Liver (tissue), 8 donors: ENCODE measurements at regions not wholly inside any gene's neighbourhood (a gene's known extent, or its start where the extent isn't known, plus 50 kb on each side); places are given as distances from the start of the nearest gene placed in this dataset.

Experiments used
- DNase-seq: peaks from one replicate; pipeline ENCODE4 v3.0.0-alpha.2; 2017; ENCODE audit warnings: low spot score
- H3K27ac ChIP-seq, 2 donors: one replicate each; pipeline ENCODE4 v1.7.0; 2013; ENCODE audit warnings: inconsistent platforms in 2 of 2, low read length in 2 of 2, control low read depth in 1 of 2, low read depth in 1 of 2, mild to moderate bottlenecking in 1 of 2
- H3K27me3 ChIP-seq, 4 donors: one replicate each; pipeline versions ENCODE4 v1.6.1 to v1.7.0; 2013; ENCODE audit warnings: low read length in 3 of 4, inconsistent platforms in 1 of 4, mild to moderate bottlenecking in 1 of 4, moderate library complexity in 1 of 4; ENCODE audit not compliant: control insufficient read depth in 4 of 4, insufficient read depth in 4 of 4
- H3K36me3 ChIP-seq, 4 donors: one replicate each; pipeline versions ENCODE4 v1.6.1 to v1.7.0; 2013; ENCODE audit warnings: low read length in 3 of 4, mild to moderate bottlenecking in 3 of 4, low read depth in 1 of 4, moderate library complexity in 1 of 4; ENCODE audit not compliant: control insufficient read depth in 4 of 4, insufficient read depth in 3 of 4
- H3K4me1 ChIP-seq, 4 donors: one replicate each; pipeline versions ENCODE4 v1.6.1 to v1.7.0; 2013; ENCODE audit warnings: low read length in 3 of 4, mild to moderate bottlenecking in 3 of 4, moderate library complexity in 1 of 4; ENCODE audit not compliant: control insufficient read depth in 4 of 4, insufficient read depth in 4 of 4
- H3K4me3 ChIP-seq, 3 donors: one replicate each; pipeline versions ENCODE4 v1.6.1 to v1.7.0; 2013; ENCODE audit warnings: low read length in 3 of 3, control low read depth in 1 of 3, low read depth in 1 of 3, mild to moderate bottlenecking in 1 of 3
- H3K9ac ChIP-seq, 2 donors: one replicate each; pipeline ENCODE4 v1.7.0; 2013; ENCODE audit warnings: low read length in 2 of 2, mild to moderate bottlenecking in 2 of 2, moderate library complexity in 2 of 2, control low read depth in 1 of 2, low read depth in 1 of 2
- H3K9me3 ChIP-seq, 4 donors: one replicate each; pipeline versions ENCODE4 v1.6.1 to v1.7.0; 2013; ENCODE audit warnings: low read length in 3 of 4; ENCODE audit not compliant: control insufficient read depth in 4 of 4
- ATF3 ChIP-seq: IDR thresholded peaks from 2 replicates; pipeline ENCODE4 v1.6.1; 2016; ENCODE audit warnings: antibody characterized with exemption
- EGR1 ChIP-seq, 2 donors: IDR thresholded peaks; 2 replicates each; pipeline ENCODE4 v1.6.1; 2016 to 2018; ENCODE audit warnings: antibody characterized with exemption in 2 of 2, low read depth in 2 of 2
- FOXA1 ChIP-seq: IDR thresholded peaks from 2 replicates; pipeline ENCODE4 v1.6.1; 2016; ENCODE audit warnings: antibody characterized with exemption
- FOXA2 ChIP-seq: IDR thresholded peaks from 2 replicates; pipeline ENCODE4 v1.6.1; 2016; ENCODE audit warnings: antibody characterized with exemption
- GABPA ChIP-seq, 2 donors: IDR thresholded peaks in 1 of 2; conservative IDR thresholded peaks in 1 of 2; 2 replicates each; pipeline ENCODE4 v1.6.1; 2016; ENCODE audit warnings: antibody characterized with exemption in 2 of 2, mild to moderate bottlenecking in 1 of 2, moderate library complexity in 1 of 2
- HNF4A ChIP-seq, 2 donors: conservative IDR thresholded peaks; 2 replicates each; pipeline ENCODE4 v1.6.1; 2016; ENCODE audit warnings: antibody characterized with exemption in 2 of 2, mild to moderate bottlenecking in 2 of 2
- HNF4G ChIP-seq: IDR thresholded peaks from 2 replicates; pipeline ENCODE4 v1.6.1; 2016; ENCODE audit warnings: antibody characterized with exemption
- JUND ChIP-seq, 2 donors: IDR thresholded peaks; 2 replicates each; pipeline ENCODE4 v1.6.1; 2016; ENCODE audit warnings: antibody characterized with exemption in 2 of 2
- MAX ChIP-seq: IDR thresholded peaks from 2 replicates; pipeline ENCODE4 v1.6.1; 2016; ENCODE audit warnings: antibody characterized with exemption
- NR2F2 ChIP-seq: IDR thresholded peaks from 2 replicates; pipeline ENCODE4 v1.6.1; 2016; ENCODE audit warnings: antibody characterized with exemption
- RAD21 ChIP-seq, 2 donors: IDR thresholded peaks; 2 replicates each; pipeline ENCODE4 v1.6.1; 2016; ENCODE audit warnings: antibody characterized with exemption in 2 of 2, mild to moderate bottlenecking in 2 of 2
- RXRA ChIP-seq, 2 donors: IDR thresholded peaks; 2 replicates each; pipeline ENCODE4 v1.6.1; 2017 to 2018; ENCODE audit warnings: antibody characterized with exemption in 2 of 2, mild to moderate bottlenecking in 1 of 2
- SP1 ChIP-seq: IDR thresholded peaks from 2 replicates; pipeline ENCODE4 v1.6.1; 2018; ENCODE audit warnings: antibody characterized with exemption, mild to moderate bottlenecking
- TAF1 ChIP-seq: conservative IDR thresholded peaks from 2 replicates; pipeline ENCODE4 v1.6.1; 2016; ENCODE audit warnings: antibody characterized with exemption, mild to moderate bottlenecking
- YY1 ChIP-seq: IDR thresholded peaks from 2 replicates; pipeline ENCODE4 v1.6.1; 2016; ENCODE audit warnings: antibody characterized with exemption, mild to moderate bottlenecking
- ZBTB33 ChIP-seq: IDR thresholded peaks from 2 replicates; pipeline ENCODE4 v1.6.1; 2016; ENCODE audit warnings: antibody characterized with exemption
- WGBS: extraction: QIAGEN DNeasy Blood & Tissue Kit; methylation state at CpG from one replicate; pipeline ENCODE4 v1.1.7; 2013; 5-methylcytosine and 5-hydroxymethylcytosine counted together
- TF ChIP-seq, protein P1 (sequence below): fragments of 150-350 bp; IDR thresholded peaks from 2 replicates; pipeline ENCODE4 v1.5.1; 2017; ENCODE audit warnings: improper control_type of control experiment, low read depth, low read length; ENCODE audit not compliant: missing input control
- donor health status: healthy.
- donor health status: healthy.
- donor health status: healthy.
- donor health status: healthy.
- donor health status: healthy.

DNA sequence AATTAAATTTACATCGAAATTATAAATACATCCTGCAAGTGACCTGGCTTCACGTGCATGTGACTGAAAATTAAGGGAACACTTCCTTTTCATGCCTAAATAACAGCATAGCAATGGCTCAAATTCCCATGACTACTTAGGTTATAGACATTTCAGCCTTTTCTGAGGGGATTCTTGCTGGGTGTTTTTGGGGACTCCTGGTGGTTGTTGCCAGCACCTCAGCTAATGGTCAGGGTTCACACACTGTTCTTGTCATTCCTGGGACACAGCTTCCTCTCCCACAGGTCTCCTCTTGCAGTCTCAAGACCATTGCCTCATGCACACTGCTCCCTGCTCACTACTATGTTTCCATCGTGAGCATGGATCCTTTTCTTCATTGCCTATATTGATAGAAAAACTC, 148.9 kb upstream of the GLI3 start:
- TF ChIP-seq RXRA (IDR thresholded peaks at IDR 0.05), result no peak
- no peak for TF ChIP-seq ATF3
- TF ChIP-seq EGR1 (IDR thresholded peaks at IDR 0.05; ENCODE audit: low read depth in 2 of 2), result no peak
- TF ChIP-seq FOXA1, result no peak
- no peak for TF ChIP-seq TAF1
- no peak for TF ChIP-seq JUND (IDR thresholded peaks at IDR 0.05)
- TF ChIP-seq SP1, result no peak
- no peak for TF ChIP-seq FOXA2
- TF ChIP-seq MAX, result no peak
- TF ChIP-seq, protein P1, sequence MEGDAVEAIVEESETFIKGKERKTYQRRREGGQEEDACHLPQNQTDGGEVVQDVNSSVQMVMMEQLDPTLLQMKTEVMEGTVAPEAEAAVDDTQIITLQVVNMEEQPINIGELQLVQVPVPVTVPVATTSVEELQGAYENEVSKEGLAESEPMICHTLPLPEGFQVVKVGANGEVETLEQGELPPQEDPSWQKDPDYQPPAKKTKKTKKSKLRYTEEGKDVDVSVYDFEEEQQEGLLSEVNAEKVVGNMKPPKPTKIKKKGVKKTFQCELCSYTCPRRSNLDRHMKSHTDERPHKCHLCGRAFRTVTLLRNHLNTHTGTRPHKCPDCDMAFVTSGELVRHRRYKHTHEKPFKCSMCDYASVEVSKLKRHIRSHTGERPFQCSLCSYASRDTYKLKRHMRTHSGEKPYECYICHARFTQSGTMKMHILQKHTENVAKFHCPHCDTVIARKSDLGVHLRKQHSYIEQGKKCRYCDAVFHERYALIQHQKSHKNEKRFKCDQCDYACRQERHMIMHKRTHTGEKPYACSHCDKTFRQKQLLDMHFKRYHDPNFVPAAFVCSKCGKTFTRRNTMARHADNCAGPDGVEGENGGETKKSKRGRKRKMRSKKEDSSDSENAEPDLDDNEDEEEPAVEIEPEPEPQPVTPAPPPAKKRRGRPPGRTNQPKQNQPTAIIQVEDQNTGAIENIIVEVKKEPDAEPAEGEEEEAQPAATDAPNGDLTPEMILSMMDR, result no peak
- no peak for TF ChIP-seq ZBTB33
- TF ChIP-seq RAD21 (IDR thresholded peaks at IDR 0.05), result no peak
- no peak for TF ChIP-seq HNF4A (conservative IDR thresholded peaks at IDR 0.05)
- no peak for TF ChIP-seq GABPA (IDR thresholded peaks at IDR 0.05 in 1 of 2, conservative IDR thresholded peaks at IDR 0.05 in 1 of 2)

DNA sequence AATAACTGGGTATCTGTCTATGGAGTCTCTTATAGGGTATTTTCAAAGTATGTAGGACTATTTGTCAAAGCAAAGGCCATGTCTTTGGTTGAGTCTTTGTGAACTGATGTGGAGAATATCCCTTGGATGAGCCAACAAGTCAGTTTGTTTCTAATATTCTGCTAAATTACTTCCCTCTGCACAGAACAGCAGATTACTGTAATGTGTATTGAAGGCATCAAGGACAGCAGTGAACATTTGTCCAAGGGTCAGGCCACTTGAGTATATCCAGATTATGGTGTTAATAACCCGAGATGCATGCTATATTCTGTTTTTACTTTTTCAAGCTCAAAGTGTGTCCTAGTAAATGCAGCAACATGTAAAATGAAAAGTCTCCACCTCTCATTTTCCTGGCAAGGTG, 144.2 kb upstream of the GLI3 start:
- WGBS, result 88% methylated on average over 1 of the region's 1 CpG
- no peaks in the 10 kb centered on the region for H3K36me3 ChIP-seq
- TF ChIP-seq, protein P1, result no peak
- TF ChIP-seq EGR1 (IDR thresholded peaks at IDR 0.05; ENCODE audit: low read depth in 2 of 2) (no peak), NR2F2 (no peak), MAX (no peak), HNF4A (conservative IDR thresholded peaks at IDR 0.05) (no peak), FOXA1 (no peak), HNF4G (no peak), YY1 (no peak)
- DNase-seq, result no peak
- no peak overlapping the region for H3K4me3 ChIP-seq
- H3K27ac ChIP-seq, result no peak overlapping the region
- no peaks in the 10 kb centered on the region for H3K27me3 ChIP-seq
- H3K9ac ChIP-seq, result no peak overlapping the region
- no peaks in the 10 kb centered on the region for H3K4me1 ChIP-seq
- H3K9me3 ChIP-seq, result no peaks in the 10 kb centered on the region

More for the DNA sequence above, 148.9 kb upstream of the GLI3 start:
- DNase-seq, result no peak
- H3K9me3 ChIP-seq, result no peaks in the 10 kb centered on the region
- no peak overlapping the region for H3K27ac ChIP-seq
- no peaks in the 10 kb centered on the region for H3K36me3 ChIP-seq
- H3K4me1 ChIP-seq, result no peaks in the 10 kb centered on the region
- H3K27me3 ChIP-seq, result no peaks in the 10 kb centered on the region
- no peak overlapping the region for H3K4me3 ChIP-seq
- WGBS, result 93% methylated on average over 3 of the region's 3 CpGs
- no peak overlapping the region for H3K9ac ChIP-seq
